ENCODE measurements at regions not wholly inside any gene's neighbourhood (a gene's known extent, or its start where the extent isn't known, plus 50 kb on each side); places are given as distances from the start of the nearest gene placed in this dataset.

DNA sequence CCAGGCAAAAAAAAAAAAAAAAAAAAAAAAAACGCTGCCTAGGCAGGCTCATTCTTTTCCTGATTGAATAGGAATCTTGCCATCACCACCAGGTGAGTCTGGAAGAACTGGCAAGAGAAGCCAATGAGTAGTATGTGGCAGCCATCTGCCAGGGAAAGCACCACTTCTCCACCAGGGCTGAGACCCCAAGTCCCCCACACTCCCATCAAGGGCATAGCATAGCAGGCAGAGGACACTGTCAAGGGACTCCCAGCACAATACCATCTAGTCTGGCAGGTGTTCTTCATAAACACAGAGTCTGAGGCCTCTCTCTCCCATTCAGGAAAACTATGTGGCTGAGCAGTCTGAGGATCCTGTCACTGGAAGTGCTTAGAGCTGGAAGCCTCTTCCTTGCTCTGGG is 538.1 kb upstream of the DSEL start:
- Histone ChIP-seq H3K4me3 (ENCODE audit: low read depth in 2 of 2, low read length in 2 of 2) (no peak overlapping the region), H3K4me1 (ENCODE audit: control insufficient read depth, insufficient read depth, low read length) (no peaks in the 10 kb centered on the region), H3K27ac (ENCODE audit: low read length) (no peak overlapping the region), H3K9me3 (ENCODE audit: control insufficient read depth, insufficient read depth, low read depth, low read length) (no peaks in the 10 kb centered on the region), H3K36me3 (ENCODE audit: control insufficient read depth, insufficient read depth, low read length) (no peaks in the 10 kb centered on the region), H3K27me3 (ENCODE audit: control insufficient read depth, insufficient read depth, low read length) (no peaks in the 10 kb centered on the region)
- no peak for ATAC-seq
- ChIA-PET POLR2A (no interaction called here), CTCF (no interaction called here)
- TF ChIP-seq SIN3A (IDR thresholded peaks at IDR 0.05; ENCODE audit: borderline replicate concordance, insufficient read depth, low read depth, low read length) (no peak), TCF7L2 (IDR thresholded peaks at IDR 0.05; ENCODE audit: low read depth, low read length) (no peak), POLR2AphosphoS5 (IDR thresholded peaks at IDR 0.05; ENCODE audit: low read depth, low read length) (no peak)
- TF ChIP-seq, protein P1, sequence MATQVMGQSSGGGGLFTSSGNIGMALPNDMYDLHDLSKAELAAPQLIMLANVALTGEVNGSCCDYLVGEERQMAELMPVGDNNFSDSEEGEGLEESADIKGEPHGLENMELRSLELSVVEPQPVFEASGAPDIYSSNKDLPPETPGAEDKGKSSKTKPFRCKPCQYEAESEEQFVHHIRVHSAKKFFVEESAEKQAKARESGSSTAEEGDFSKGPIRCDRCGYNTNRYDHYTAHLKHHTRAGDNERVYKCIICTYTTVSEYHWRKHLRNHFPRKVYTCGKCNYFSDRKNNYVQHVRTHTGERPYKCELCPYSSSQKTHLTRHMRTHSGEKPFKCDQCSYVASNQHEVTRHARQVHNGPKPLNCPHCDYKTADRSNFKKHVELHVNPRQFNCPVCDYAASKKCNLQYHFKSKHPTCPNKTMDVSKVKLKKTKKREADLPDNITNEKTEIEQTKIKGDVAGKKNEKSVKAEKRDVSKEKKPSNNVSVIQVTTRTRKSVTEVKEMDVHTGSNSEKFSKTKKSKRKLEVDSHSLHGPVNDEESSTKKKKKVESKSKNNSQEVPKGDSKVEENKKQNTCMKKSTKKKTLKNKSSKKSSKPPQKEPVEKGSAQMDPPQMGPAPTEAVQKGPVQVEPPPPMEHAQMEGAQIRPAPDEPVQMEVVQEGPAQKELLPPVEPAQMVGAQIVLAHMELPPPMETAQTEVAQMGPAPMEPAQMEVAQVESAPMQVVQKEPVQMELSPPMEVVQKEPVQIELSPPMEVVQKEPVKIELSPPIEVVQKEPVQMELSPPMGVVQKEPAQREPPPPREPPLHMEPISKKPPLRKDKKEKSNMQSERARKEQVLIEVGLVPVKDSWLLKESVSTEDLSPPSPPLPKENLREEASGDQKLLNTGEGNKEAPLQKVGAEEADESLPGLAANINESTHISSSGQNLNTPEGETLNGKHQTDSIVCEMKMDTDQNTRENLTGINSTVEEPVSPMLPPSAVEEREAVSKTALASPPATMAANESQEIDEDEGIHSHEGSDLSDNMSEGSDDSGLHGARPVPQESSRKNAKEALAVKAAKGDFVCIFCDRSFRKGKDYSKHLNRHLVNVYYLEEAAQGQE (IDR thresholded peaks at IDR 0.05; ENCODE audit: insufficient read depth in 1 of 2, low read depth in 2 of 2, low read length in 1 of 2), result no peak
- TF ChIP-seq, protein P2, sequence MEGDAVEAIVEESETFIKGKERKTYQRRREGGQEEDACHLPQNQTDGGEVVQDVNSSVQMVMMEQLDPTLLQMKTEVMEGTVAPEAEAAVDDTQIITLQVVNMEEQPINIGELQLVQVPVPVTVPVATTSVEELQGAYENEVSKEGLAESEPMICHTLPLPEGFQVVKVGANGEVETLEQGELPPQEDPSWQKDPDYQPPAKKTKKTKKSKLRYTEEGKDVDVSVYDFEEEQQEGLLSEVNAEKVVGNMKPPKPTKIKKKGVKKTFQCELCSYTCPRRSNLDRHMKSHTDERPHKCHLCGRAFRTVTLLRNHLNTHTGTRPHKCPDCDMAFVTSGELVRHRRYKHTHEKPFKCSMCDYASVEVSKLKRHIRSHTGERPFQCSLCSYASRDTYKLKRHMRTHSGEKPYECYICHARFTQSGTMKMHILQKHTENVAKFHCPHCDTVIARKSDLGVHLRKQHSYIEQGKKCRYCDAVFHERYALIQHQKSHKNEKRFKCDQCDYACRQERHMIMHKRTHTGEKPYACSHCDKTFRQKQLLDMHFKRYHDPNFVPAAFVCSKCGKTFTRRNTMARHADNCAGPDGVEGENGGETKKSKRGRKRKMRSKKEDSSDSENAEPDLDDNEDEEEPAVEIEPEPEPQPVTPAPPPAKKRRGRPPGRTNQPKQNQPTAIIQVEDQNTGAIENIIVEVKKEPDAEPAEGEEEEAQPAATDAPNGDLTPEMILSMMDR (IDR thresholded peaks at IDR 0.05), result no peak
- no peak for DNase-seq (ENCODE audit: low read depth, low spot score)
- BruUV-seq (replicated peaks), result no TSS peak
- in situ Hi-C loops (cut with HindIII; ENCODE audit: low pct_unique_long_range_greater_than_20kb, low sequenced_read_pairs), result no loop called here
- intact Hi-C loops (cut with micrococcal nuclease; ENCODE audit: unreplicated experiment), result no loop called here

DNA sequence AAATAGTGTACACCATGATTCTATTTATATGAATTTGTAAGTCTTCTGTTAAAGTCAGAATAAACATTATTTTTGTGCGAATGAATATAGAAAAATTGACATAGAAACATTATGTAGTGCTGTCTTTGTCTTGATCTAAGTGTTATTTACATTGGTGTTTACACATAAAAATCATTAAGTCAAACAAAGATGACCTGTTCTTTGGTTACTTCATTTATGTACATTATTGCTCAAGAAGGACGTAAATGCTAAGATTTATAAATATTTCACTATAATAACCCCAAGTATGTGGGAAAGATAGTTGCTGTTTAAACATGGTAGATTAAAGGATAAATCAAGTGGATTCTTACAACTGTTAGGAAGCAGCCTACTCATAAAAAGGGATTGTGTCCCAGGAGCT is 536.8 kb upstream of the DSEL start:
- Histone ChIP-seq H3K9me3 (ENCODE audit: control insufficient read depth, insufficient read depth, low read depth, low read length) (no peaks in the 10 kb centered on the region), H3K27ac (ENCODE audit: low read length) (no peak overlapping the region), H3K27me3 (ENCODE audit: control insufficient read depth, insufficient read depth, low read length) (no peaks in the 10 kb centered on the region), H3K4me1 (ENCODE audit: control insufficient read depth, insufficient read depth, low read length) (no peaks in the 10 kb centered on the region), H3K36me3 (ENCODE audit: control insufficient read depth, insufficient read depth, low read length) (no peaks in the 10 kb centered on the region), H3K4me3 (ENCODE audit: low read depth in 2 of 2, low read length in 2 of 2) (no peak overlapping the region)
- ChIA-PET POLR2A (no interaction called here), CTCF (no interaction called here)
- intact Hi-C loops (cut with micrococcal nuclease; ENCODE audit: unreplicated experiment) (no loop called here), in situ Hi-C loops (cut with HindIII; ENCODE audit: low pct_unique_long_range_greater_than_20kb, low sequenced_read_pairs) (no loop called here)
- BruUV-seq (replicated peaks), result no TSS peak
- TF ChIP-seq, protein P2 (IDR thresholded peaks at IDR 0.05), result no peak
- TF ChIP-seq SIN3A (IDR thresholded peaks at IDR 0.05; ENCODE audit: borderline replicate concordance, insufficient read depth, low read depth, low read length) (no peak), POLR2AphosphoS5 (IDR thresholded peaks at IDR 0.05; ENCODE audit: low read depth, low read length) (no peak), TCF7L2 (IDR thresholded peaks at IDR 0.05; ENCODE audit: low read depth, low read length) (no peak)
- TF ChIP-seq, protein P1 (IDR thresholded peaks at IDR 0.05; ENCODE audit: insufficient read depth in 1 of 2, low read depth in 2 of 2, low read length in 1 of 2), result no peak
- ATAC-seq (no peak), DNase-seq (ENCODE audit: low read depth, low spot score) (no peak)
